ENCODE measurements at regions not wholly inside any gene's neighbourhood (a gene's known extent, or its start where the extent isn't known, plus 50 kb on each side); places are given as distances from the start of the nearest gene placed in this dataset.
"Not testable (repeated sequence)": the region's sequence is repeated elsewhere in the genome, so short reads cannot be mapped to it uniquely, and the experiment has no call there.

DNA sequence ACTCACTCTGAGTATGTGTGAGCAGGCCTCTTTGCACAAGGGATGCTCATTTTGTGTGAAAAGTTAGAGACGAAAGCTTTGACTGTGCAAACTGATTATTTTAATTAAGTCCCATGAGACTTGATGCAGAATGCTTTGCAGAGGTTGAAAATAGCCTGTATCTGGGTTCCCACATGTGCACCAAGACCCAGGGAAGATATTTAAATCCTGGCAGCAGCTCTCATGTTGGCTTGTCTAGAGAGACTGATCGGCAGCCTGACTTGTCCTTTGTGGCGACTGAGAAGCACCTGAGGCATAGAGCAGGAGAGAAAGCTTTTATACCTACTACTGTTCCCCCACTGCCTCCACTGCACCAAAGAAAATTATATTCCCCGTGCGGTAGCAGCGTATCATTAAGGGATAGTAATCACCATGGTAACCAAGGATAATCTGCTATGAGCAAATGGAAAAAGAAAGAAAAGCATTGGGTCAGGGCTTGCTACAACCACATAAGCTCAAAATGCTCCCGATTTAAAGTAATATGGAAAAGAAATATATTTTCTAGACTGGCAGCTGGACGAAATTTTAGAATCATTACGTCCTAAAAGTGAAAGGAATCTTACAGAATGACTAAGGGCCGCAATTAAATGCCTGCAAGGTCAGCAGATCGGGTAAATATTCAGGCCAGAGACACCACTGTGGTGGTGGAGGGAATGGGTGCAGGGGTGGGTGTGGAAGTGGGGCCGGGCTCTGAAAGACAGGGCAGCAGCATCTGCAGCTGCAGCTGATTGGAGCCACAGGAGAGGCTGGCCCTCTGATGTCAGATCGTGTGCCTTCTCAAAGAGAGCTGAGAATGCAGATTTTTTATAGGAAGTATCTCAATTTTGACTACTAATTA, 135.3 kb upstream of the EPB41L4A start:
- TF ChIP-seq, protein P1, sequence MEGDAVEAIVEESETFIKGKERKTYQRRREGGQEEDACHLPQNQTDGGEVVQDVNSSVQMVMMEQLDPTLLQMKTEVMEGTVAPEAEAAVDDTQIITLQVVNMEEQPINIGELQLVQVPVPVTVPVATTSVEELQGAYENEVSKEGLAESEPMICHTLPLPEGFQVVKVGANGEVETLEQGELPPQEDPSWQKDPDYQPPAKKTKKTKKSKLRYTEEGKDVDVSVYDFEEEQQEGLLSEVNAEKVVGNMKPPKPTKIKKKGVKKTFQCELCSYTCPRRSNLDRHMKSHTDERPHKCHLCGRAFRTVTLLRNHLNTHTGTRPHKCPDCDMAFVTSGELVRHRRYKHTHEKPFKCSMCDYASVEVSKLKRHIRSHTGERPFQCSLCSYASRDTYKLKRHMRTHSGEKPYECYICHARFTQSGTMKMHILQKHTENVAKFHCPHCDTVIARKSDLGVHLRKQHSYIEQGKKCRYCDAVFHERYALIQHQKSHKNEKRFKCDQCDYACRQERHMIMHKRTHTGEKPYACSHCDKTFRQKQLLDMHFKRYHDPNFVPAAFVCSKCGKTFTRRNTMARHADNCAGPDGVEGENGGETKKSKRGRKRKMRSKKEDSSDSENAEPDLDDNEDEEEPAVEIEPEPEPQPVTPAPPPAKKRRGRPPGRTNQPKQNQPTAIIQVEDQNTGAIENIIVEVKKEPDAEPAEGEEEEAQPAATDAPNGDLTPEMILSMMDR (IDR thresholded peaks at IDR 0.05), result no peak
- TF ChIP-seq POLR2A (IDR thresholded peaks at IDR 0.05), result no peak
- no peak for TF ChIP-seq EP300 (IDR thresholded peaks at IDR 0.05)
- Histone ChIP-seq H3K27ac (peak overlapping the region in 2 of 4 donors; percentile 30 to 33), H3K9me3 (no peaks in the 10 kb centered on the region), H3K4me1 (peaks cover 0 to 16% (median 0%) of the 10 kb centered on the region in 4 donors), H3K36me3 (no peaks in the 10 kb centered on the region), H3K4me3 (peak overlapping the region in 3 of 4 donors; percentile 6 to 32 (median 7)), H3K27me3 (no peaks in the 10 kb centered on the region)
- 30 to 42% methylated on average over 13 of the region's 13 CpGs for WGBS, 2 donors
- DNase-seq (ENCODE audit: low spot score in 2 of 2), result no peak

DNA sequence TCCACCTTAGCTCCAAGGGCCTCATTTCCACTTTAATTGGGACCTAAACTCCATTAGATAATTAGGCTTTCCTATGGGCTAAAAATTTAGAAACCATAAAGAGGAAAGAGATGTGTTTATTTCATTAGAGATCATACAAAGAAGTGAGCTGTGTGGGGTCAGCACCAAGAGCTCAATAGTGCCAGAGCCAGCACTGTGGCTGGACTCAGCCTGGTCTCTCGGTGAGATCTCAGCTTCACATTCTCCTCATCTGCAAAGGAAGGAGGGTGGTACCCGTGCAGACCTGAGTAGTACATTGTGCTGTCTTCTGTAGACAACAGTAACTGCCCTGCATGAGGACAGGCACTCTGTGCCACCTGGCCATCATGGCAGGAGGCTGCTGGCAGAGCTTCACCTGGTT, 136.1 kb upstream of the EPB41L4A start:
- Histone ChIP-seq H3K9me3 (no peaks in the 10 kb centered on the region), H3K27ac (peak overlapping the region in 2 of 4 donors; percentile 30 to 51), H3K27me3 (no peaks in the 10 kb centered on the region), H3K4me1 (peaks cover 0 to 16% (median 0%) of the 10 kb centered on the region in 4 donors), H3K36me3 (no peaks in the 10 kb centered on the region), H3K4me3 (no peak overlapping the region)
- WGBS, 2 donors, result 42 to 75% methylated on average over 2 of the region's 2 CpGs
- no peak for DNase-seq (ENCODE audit: low spot score in 2 of 2)
- TF ChIP-seq POLR2A (IDR thresholded peaks at IDR 0.05) (no peak), EP300 (IDR thresholded peaks at IDR 0.05) (no peak)
- TF ChIP-seq, protein P1 (IDR thresholded peaks at IDR 0.05), result no peak

DNA sequence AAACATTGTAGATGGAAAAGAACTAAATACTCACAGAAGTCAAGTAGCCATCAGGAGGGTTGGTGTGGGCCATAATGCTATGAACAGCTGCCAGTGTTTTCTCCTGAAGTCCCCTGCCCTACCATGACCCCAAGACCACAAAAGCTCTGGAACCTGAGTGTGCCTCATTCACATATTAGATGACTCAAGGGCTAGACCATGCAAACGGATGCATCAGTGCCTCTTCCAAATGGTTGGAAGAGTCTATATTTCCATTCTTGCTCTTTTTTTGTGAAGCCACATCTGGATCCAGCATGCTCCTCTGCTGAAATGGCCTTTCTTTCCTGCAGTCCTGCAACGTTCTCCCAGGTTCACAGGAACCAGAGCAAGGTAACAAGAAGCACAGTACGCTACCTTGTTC, 136.6 kb upstream of the EPB41L4A start:
- no peaks in the 10 kb centered on the region for H3K9me3 ChIP-seq
- no peak overlapping the region for H3K27ac ChIP-seq
- no peak overlapping the region for H3K4me3 ChIP-seq
- DNase-seq (ENCODE audit: low spot score in 2 of 2), result no peak
- TF ChIP-seq EP300 (IDR thresholded peaks at IDR 0.05) (no peak), POLR2A (IDR thresholded peaks at IDR 0.05) (no peak)
- TF ChIP-seq, protein P1 (IDR thresholded peaks at IDR 0.05), result no peak
- peaks cover 0 to 16% (median 0%) of the 10 kb centered on the region in 4 donors for H3K4me1 ChIP-seq
- H3K36me3 ChIP-seq, result no peaks in the 10 kb centered on the region
- WGBS, 2 donors, result 56 to 58% methylated on average over 3 of the region's 3 CpGs
- no peaks in the 10 kb centered on the region for H3K27me3 ChIP-seq

DNA sequence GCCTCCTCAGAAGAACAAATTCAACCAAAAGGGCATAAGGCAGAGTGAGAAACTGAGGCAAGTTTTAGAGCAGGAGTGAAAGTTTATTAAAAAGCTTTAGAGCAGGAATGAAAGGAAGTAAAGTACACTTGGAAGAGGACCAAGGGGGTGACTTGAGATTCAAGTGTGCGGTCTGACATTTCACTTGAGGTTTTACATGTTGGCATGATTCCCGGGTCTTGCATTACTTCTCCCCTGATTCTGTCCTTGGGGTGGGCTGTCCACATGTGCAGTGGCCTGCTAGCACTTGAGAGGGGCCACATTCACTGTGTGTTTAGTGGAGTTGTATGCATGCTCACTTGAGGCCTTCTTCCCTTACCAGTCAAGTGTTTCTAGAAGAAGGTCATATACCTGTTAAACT, 140.4 kb upstream of the EPB41L4A start:
- H3K4me1 ChIP-seq, H3K27me3 ChIP-seq: not testable (repeated sequence)
- WGBS, 2 donors, result 28 to 37% methylated on average over 2 of the region's 2 CpGs

DNA sequence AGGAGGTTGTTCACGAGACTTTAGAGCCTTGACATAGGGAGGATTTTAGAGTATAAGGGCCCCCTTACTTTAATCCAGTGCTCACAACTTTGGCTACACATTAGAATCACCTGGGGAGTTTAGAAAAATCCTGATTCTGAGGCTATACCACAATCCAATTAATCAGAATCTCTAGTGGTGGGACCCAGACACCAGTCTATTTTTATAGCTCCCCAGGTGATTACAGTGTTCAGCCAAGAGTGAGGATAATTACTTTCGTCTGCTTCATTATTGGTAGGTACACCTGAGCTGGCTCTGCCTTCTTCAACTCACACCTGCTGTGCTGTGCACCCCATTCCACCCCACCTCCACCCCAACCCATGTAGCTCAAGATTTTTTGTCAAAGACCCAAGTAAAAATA, 141.3 kb upstream of the EPB41L4A start:
- peaks cover 0 to under 1% (median 0%) of the 10 kb centered on the region in 4 donors for H3K4me1 ChIP-seq
- peaks cover 0 to 12% (median 0%) of the 10 kb centered on the region in 4 donors for H3K9me3 ChIP-seq
- H3K27ac ChIP-seq, result no peak overlapping the region
- no peaks in the 10 kb centered on the region for H3K27me3 ChIP-seq
- no peaks in the 10 kb centered on the region for H3K36me3 ChIP-seq
- H3K4me3 ChIP-seq, result no peak overlapping the region
- WGBS, 2 donors, result 90% methylated on average over 2 of the region's 2 CpGs
- TF ChIP-seq, protein P1 (IDR thresholded peaks at IDR 0.05), result no peak
- TF ChIP-seq EP300 (IDR thresholded peaks at IDR 0.05), result no peak
- TF ChIP-seq POLR2A (IDR thresholded peaks at IDR 0.05), result no peak
- DNase-seq (ENCODE audit: low spot score in 2 of 2), result no peak

More for the DNA sequence above, 140.4 kb upstream of the EPB41L4A start:
- not testable (repeated sequence) for H3K27ac ChIP-seq; DNase-seq (ENCODE audit: low spot score in 2 of 2); H3K36me3 ChIP-seq; H3K4me3 ChIP-seq
- H3K9me3 ChIP-seq, result peaks cover 0 to 12% (median 0%) of the 10 kb centered on the region in 4 donors

Data from tibial nerve (tissue), 4 donors.